Stomach (tissue), 8 donors: ENCODE measurements at regions not wholly inside any gene's neighbourhood (a gene's known extent, or its start where the extent isn't known, plus 50 kb on each side); places are given as distances from the start of the nearest gene placed in this dataset.

Source experiments
- DNase-seq, 2 donors: peaks; one replicate each; pipeline versions ENCODE4 v3.0.0 to v3.0.0-alpha.2; 2013 to 2019
- H3K27ac ChIP-seq, 5 donors: fragments of 200-600 bp in 4 of 5; sonication (generic) in 4 of 5; one replicate each; pipeline ENCODE4 v1.5.1; 2013 to 2019; ENCODE audit warnings: mild to moderate bottlenecking in 1 of 5, moderate library complexity in 1 of 5
- H3K27me3 ChIP-seq, 3 donors: fragments of 200-600 bp; sonication (generic); one replicate each; pipeline ENCODE4 v1.5.1; 2017 to 2019; ENCODE audit warnings: mixed run types in 1 of 3
- H3K36me3 ChIP-seq, 4 donors: fragments of 200-600 bp; sonication (generic); 1 replicate in 3 of 4; 2 replicates in 1 of 4; pipeline ENCODE4 v1.5.1; 2016 to 2019
- H3K4me1 ChIP-seq, 4 donors: fragments of 200-600 bp; sonication (generic); one replicate each; pipeline ENCODE4 v1.5.1; 2016 to 2019
- H3K4me3 ChIP-seq, 4 donors: fragments of 200-600 bp; sonication (generic) in 3 of 4; one replicate each; pipeline ENCODE4 v1.5.1; 2016 to 2019; ENCODE audit warnings: mild to moderate bottlenecking in 1 of 4
- H3K9me3 ChIP-seq, 4 donors: fragments of 200-600 bp; sonication (generic); one replicate each; pipeline ENCODE4 v1.5.1; 2016 to 2019
- CTCF ChIP-seq, 7 experiments: fragments of 450-650 bp in 4 of 7; fragments of 200-600 bp in 3 of 7; sonication (generic) in 3 of 7; IDR thresholded peaks; one replicate each; pipeline ENCODE4 v1.5.1; 2016 to 2019; ENCODE audit warnings: antibody characterized with exemption in 7 of 7, control low read depth in 2 of 7, mild to moderate bottlenecking in 1 of 7
- EP300 ChIP-seq: sonication (generic); formaldehyde crosslinking; IDR thresholded peaks from one replicate; pipeline ENCODE4 v1.6.1; 2017; ENCODE audit warnings: antibody characterized with exemption
- POLR2A ChIP-seq, 4 donors: fragments of 450-650 bp; IDR thresholded peaks; one replicate each; pipeline ENCODE4 v1.6.1; 2016; ENCODE audit warnings: antibody characterized with exemption in 4 of 4, control low read depth in 2 of 4, mild to moderate bottlenecking in 1 of 4, moderate library complexity in 1 of 4
- POLR2AphosphoS5 ChIP-seq, 3 donors: sonication (generic); formaldehyde crosslinking; IDR thresholded peaks; one replicate each; pipeline ENCODE4 v1.6.1; 2016; ENCODE audit warnings: antibody characterized with exemption in 3 of 3
- WGBS, 5 donors: extraction: QIAGEN DNeasy Blood & Tissue Kit in 3 of 5; methylation state at CpG; one replicate each; pipeline versions ENCODE4 v1.1.5 to v1.1.7; 2013 to 2018; 5-methylcytosine and 5-hydroxymethylcytosine counted together
- intact Hi-C: fragments of 100-400 bp; cut with DNase I; formaldehyde crosslinking; loops from one replicate; pipeline ENCODE4 v1.15.1; 2023; ENCODE audit warnings: low total_unique reads
- donor health status: healthy with polysubstance abuse.
- donor health status: Bipolar disorder and iron deficiency.
- donor health status: healthy.

GRCh38 chrX:150257353-150258175 is 105.6 kb upstream of the MAMLD1 start:
- H3K4me3 ChIP-seq, result no peak overlapping the region
- no peak for TF ChIP-seq EP300
- TF ChIP-seq CTCF (IDR thresholded peaks at IDR 0.05), result no peak
- TF ChIP-seq POLR2A (IDR thresholded peaks at IDR 0.05), result no peak
- no peak for TF ChIP-seq POLR2AphosphoS5 (IDR thresholded peaks at IDR 0.05)
- no peak overlapping the region for H3K27ac ChIP-seq
- H3K36me3 ChIP-seq, result no peaks in the 10 kb centered on the region
- WGBS, 5 donors, result 45 to 93% (median 75%) methylated on average over 1 of the region's 1 CpG
- H3K4me1 ChIP-seq, result no peaks in the 10 kb centered on the region
- intact Hi-C loops, result no loop called here
- H3K9me3 ChIP-seq, result no peaks in the 10 kb centered on the region
- DNase-seq, result no peak
- no peaks in the 10 kb centered on the region for H3K27me3 ChIP-seq

GRCh38 chrX:150258176-150258425 is 105.0 kb upstream of the MAMLD1 start:
- intact Hi-C loops, result no loop called here
- WGBS, 5 donors, result 70 to 100% (median 83%) methylated on average over 1 of the region's 1 CpG
- Histone ChIP-seq H3K27ac (no peak overlapping the region), H3K4me1 (no peaks in the 10 kb centered on the region), H3K4me3 (no peak overlapping the region), H3K27me3 (no peaks in the 10 kb centered on the region), H3K36me3 (no peaks in the 10 kb centered on the region), H3K9me3 (no peaks in the 10 kb centered on the region)
- TF ChIP-seq POLR2AphosphoS5 (IDR thresholded peaks at IDR 0.05), result no peak
- DNase-seq, result no peak

DNA sequence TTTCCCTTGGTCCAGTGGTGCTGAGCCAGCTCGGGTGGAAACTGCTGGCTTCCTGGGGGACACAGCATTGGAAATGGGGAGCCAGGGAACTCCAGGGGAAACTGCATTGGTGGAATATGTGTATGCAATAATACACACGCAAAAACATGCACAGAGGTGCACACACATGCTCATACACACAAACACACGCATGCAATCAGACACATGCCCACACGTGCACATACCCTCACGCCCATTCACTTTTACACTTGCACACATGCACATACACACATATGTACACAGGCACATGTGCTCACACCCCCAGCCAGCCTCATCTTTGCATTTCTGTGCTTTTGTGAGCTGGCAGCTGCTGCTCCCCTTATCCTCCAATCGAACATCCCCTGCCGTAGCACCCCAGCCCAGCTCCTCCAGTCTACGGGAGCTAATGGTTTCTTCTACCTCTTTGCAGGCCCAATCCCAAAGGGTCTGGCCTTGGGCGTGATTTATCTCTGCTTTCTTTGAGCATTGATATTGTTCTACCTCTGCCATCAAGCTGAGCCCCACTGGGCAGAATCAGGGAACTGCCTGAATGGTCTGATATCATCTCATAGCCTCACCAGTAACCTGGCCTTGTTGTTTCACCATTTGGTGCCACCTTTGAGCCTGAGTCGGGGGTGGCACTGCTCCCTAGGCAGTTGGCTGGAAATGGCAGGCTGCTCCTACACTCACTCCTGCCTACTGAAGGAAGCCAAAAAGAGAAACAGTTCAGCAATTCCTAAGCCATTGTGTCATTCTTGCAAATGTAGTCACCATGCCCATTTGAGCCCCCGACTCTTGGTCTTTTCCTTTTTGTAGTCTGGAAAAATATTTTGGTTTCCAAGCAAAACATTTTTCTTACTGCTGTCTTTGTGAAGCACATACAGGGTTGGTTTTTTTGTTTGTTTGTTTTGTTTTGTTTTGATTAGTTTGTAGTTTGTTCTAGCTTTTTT is 104.4 kb upstream of the MAMLD1 start:
- Histone ChIP-seq H3K9me3 (no peaks in the 10 kb centered on the region), H3K4me1 (no peaks in the 10 kb centered on the region), H3K27me3 (no peaks in the 10 kb centered on the region), H3K4me3 (no peak overlapping the region), H3K27ac (no peak overlapping the region), H3K36me3 (no peaks in the 10 kb centered on the region)
- DNase-seq, result no peak
- 72 to 94% (median 87%) methylated on average over 8 to 11 of the region's 11 CpGs for WGBS, 5 donors
- no peak for TF ChIP-seq POLR2A (IDR thresholded peaks at IDR 0.05)
- no peak for TF ChIP-seq EP300
- TF ChIP-seq CTCF (IDR thresholded peaks at IDR 0.05), result no peak
- TF ChIP-seq POLR2AphosphoS5 (IDR thresholded peaks at IDR 0.05), result no peak
- intact Hi-C loops, result no loop called here

DNA sequence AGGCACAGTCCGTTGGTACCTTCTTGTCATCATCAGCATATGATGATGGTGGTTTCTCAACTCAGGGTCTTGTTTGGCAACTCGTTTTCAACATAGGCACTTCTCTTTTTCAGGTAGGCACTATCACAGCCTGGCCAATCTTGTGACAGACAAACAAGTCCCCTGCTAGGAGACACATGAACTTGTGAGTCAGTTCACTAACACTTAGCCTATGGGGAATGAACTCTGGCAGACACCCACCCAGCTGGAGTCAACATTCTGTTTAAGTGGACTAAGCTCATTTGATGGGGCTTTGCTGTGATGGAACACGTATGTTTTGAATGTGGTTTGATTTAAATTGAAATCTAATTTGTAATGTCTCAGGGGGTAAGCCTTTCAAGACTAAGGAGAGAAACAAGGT is 100.7 kb upstream of the MAMLD1 start:
- no peak for DNase-seq
- Histone ChIP-seq H3K4me3 (no peak overlapping the region), H3K36me3 (no peaks in the 10 kb centered on the region), H3K4me1 (no peaks in the 10 kb centered on the region), H3K27ac (no peak overlapping the region), H3K27me3 (no peaks in the 10 kb centered on the region), H3K9me3 (no peaks in the 10 kb centered on the region)
- intact Hi-C loops, result no loop called here
- WGBS, 5 donors, result 48 to 65% (median 54%) methylated on average over 3 of the region's 3 CpGs
- no peak for TF ChIP-seq POLR2AphosphoS5 (IDR thresholded peaks at IDR 0.05)
- no peak for TF ChIP-seq CTCF (IDR thresholded peaks at IDR 0.05)
- TF ChIP-seq EP300, result no peak
- TF ChIP-seq POLR2A (IDR thresholded peaks at IDR 0.05), result no peak
